MM.1S (cell line): ENCODE measurements at regions not wholly inside any gene's neighbourhood (a gene's known extent, or its start where the extent isn't known, plus 50 kb on each side); places are given as distances from the start of the nearest gene placed in this dataset.

ENCODE experiments used
- CTCF ChIP-seq: fragments of 300-600 bp; sonication (generic); IDR thresholded peaks from 2 replicates; pipeline ENCODE4 v1.5.1; 2016; ENCODE audit warnings: antibody characterized with exemption, low read length, mixed read lengths
- EZH2 ChIP-seq: fragments of 300-600 bp; sonication (generic); optimal IDR thresholded peaks from 2 replicates; pipeline ENCODE3; 2017; ENCODE audit warnings: low read depth, mild to moderate bottlenecking, antibody characterized with exemption, low read length, mixed read lengths

DNA sequence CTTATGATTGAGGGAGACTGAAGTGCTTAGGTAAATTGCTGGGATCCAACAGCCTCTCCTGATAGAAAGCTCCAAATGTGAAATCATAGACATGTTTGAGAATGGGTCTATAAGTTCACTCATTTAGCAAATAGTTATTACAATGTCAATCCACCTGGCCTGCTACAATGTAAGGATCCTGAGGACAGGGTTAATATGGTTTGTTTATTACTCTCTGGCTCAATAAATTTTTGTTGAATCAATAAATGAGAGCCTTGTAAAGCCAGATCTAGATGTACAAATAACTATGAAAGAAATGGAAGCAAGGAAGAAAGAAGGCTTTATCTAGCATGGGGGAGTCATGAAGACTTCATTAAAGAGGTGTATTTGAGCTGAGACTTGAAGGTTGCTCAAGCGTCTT, 165.6 kb upstream of the IGF1 start:
- no peak for TF ChIP-seq CTCF
- no peak for TF ChIP-seq EZH2
